H1 (cell line): ENCODE measurements at regions not wholly inside any gene's neighbourhood (a gene's known extent, or its start where the extent isn't known, plus 50 kb on each side); places are given as distances from the start of the nearest gene placed in this dataset.

Experiments
- CTCF ChIA-PET: fragments of 300-600 bp; sonication (Branson Sonifier 250); formaldehyde crosslinking; loops from one replicate; lab custom pipeline; 2021; ENCODE audit not compliant: partially characterized antibody; lab: Charles Lee
- POLR2A ChIA-PET: fragments of 300-600 bp; sonication (Branson Sonifier 250); formaldehyde crosslinking; loops from one replicate; lab custom pipeline; 2021; ENCODE audit warnings: inconsistent platforms; ENCODE audit not compliant: partially characterized antibody; lab: Charles Lee
- DNase-seq, 2 experiments: peaks; one replicate each; pipeline versions ENCODE4 v3.0.0 to v3.0.0-alpha.2; 2010 to 2022; ENCODE audit warnings: low spot score in 2 of 2, low read depth in 1 of 2, mixed read lengths in 1 of 2
- FAIRE-seq: peaks from 2 replicates; lab custom pipeline; 2011; peaks lifted over from hg19 to GRCh38; lab: Jason Lieb, UNC
- H2AFZ ChIP-seq: 2 replicates; pipeline ENCODE4 v1.8.1; 2012; ENCODE audit warnings: low read length, inconsistent platforms
- H2AK5ac ChIP-seq: 2 replicates; pipeline ENCODE4 v1.6.1; 2013; ENCODE audit warnings: low read depth, low read length
- H2BK120ac ChIP-seq: replicated peaks from 2 replicates; pipeline ENCODE3; 2013; ENCODE audit warnings: low read depth, low read length, inconsistent platforms
- H2BK12ac ChIP-seq: 2 replicates; pipeline ENCODE4 v1.6.1; 2013; ENCODE audit warnings: low read depth, low read length
- H2BK15ac ChIP-seq: 2 replicates; pipeline ENCODE4 v1.6.1; 2013; ENCODE audit warnings: low read length
- H2BK20ac ChIP-seq: 2 replicates; pipeline ENCODE4 v1.6.1; 2013; ENCODE audit warnings: low read length
- H2BK5ac ChIP-seq: 2 replicates; pipeline ENCODE4 v1.6.1; 2013; ENCODE audit warnings: low read depth, low read length
- H3K14ac ChIP-seq: 2 replicates; pipeline ENCODE4 v1.6.1; 2013; ENCODE audit warnings: inconsistent platforms; ENCODE audit not compliant: insufficient read length
- H3K18ac ChIP-seq: 2 replicates; pipeline ENCODE4 v1.6.1; 2013; ENCODE audit warnings: low read length; ENCODE audit errors: extremely low read depth
- H3K23ac ChIP-seq: 2 replicates; pipeline ENCODE4 v1.6.1; 2013; ENCODE audit warnings: inconsistent platforms; ENCODE audit not compliant: insufficient read length
- H3K23me2 ChIP-seq: 2 replicates; pipeline ENCODE4 v1.6.1; 2013; ENCODE audit warnings: low read depth, low read length
- H3K27ac ChIP-seq: 2 replicates; pipeline ENCODE4 v1.6.1; 2011; ENCODE audit warnings: low read depth, low read length, inconsistent platforms
- H3K27me3 ChIP-seq, 4 experiments: replicated peaks in 1 of 4; 1 replicate in 1 of 4; 2 replicates in 3 of 4; pipeline versions ENCODE4 v1.6.1 to v1.8.1; 2011 to 2013; ENCODE audit warnings: low read length in 3 of 4, mild to moderate bottlenecking in 3 of 4, inconsistent platforms in 2 of 4, mixed read lengths in 2 of 4, moderate library complexity in 1 of 4; ENCODE audit not compliant: control insufficient read depth in 3 of 4, insufficient read depth in 3 of 4; ENCODE audit errors: extremely low read depth in 1 of 4
- H3K36me3 ChIP-seq, 4 experiments: 2 replicates each; pipeline versions ENCODE4 v1.6.1 to v1.8.1; 2011 to 2013; ENCODE audit warnings: mild to moderate bottlenecking in 4 of 4, low read length in 3 of 4, moderate library complexity in 2 of 4, control low read depth in 1 of 4, inconsistent platforms in 1 of 4; ENCODE audit not compliant: insufficient read depth in 4 of 4, control insufficient read depth in 2 of 4
- H3K4ac ChIP-seq: replicated peaks from 2 replicates; pipeline ENCODE3; 2013; ENCODE audit warnings: low read length, low read depth, mixed read lengths, inconsistent platforms; ENCODE audit not compliant: insufficient read length
- H3K4me1 ChIP-seq, 4 experiments: replicated peaks in 1 of 4; 1 replicate in 1 of 4; 2 replicates in 3 of 4; pipeline versions ENCODE4 v1.6.1 to v1.8.1; 2011 to 2013; ENCODE audit warnings: low read length in 3 of 4, inconsistent platforms in 2 of 4, mixed read lengths in 1 of 4; ENCODE audit not compliant: insufficient read depth in 4 of 4, control insufficient read depth in 3 of 4
- H3K4me2 ChIP-seq, 2 experiments: 2 replicates each; pipeline versions ENCODE4 v1.6.1 to v1.8.1; 2011 to 2013; ENCODE audit warnings: low read depth in 2 of 2, low read length in 2 of 2, control low read depth in 1 of 2, inconsistent platforms in 1 of 2, mild to moderate bottlenecking in 1 of 2; ENCODE audit not compliant: insufficient read depth in 1 of 2
- H3K4me3 ChIP-seq, 4 experiments: fragments of 200-600, 300-600 bp in 1 of 4; sonication (generic), shearing (Covaris generic), sonication (Bioruptor Twin) in 1 of 4; 2 replicates each; pipeline versions ENCODE4 v1.5.1 to v1.8.1; 2011 to 2016; ENCODE audit warnings: low read length in 4 of 4, low read depth in 3 of 4, control low read depth in 2 of 4, inconsistent platforms in 2 of 4, mild to moderate bottlenecking in 2 of 4, mixed read lengths in 1 of 4, moderate library complexity in 1 of 4; ENCODE audit not compliant: insufficient read depth in 2 of 4; ENCODE audit errors: extremely low read depth in 1 of 4
- H3K56ac ChIP-seq: replicated peaks from 2 replicates; pipeline ENCODE3; 2013; ENCODE audit warnings: low read depth, mild to moderate bottlenecking, mixed read lengths, low read length, inconsistent platforms; ENCODE audit not compliant: insufficient read length
- H3K79me1 ChIP-seq: 2 replicates; pipeline ENCODE4 v1.6.1; 2013; ENCODE audit warnings: low read depth, low read length, control low read depth
- H3K79me2 ChIP-seq, 2 experiments: 2 replicates each; pipeline versions ENCODE4 v1.6.1 to v1.8.1; 2012 to 2013; ENCODE audit warnings: low read length in 2 of 2, mild to moderate bottlenecking in 2 of 2, inconsistent platforms in 1 of 2; ENCODE audit not compliant: insufficient read depth in 2 of 2, control insufficient read depth in 1 of 2
- H3K9ac ChIP-seq, 4 experiments: replicated peaks in 1 of 4; 1 replicate in 1 of 4; 2 replicates in 3 of 4; pipeline versions ENCODE4 v1.6.1 to v1.8.1; 2011 to 2013; ENCODE audit warnings: low read depth in 3 of 4, low read length in 3 of 4, control low read depth in 2 of 4, mild to moderate bottlenecking in 2 of 4, moderate library complexity in 2 of 4, inconsistent platforms in 1 of 4; ENCODE audit errors: extremely low read depth in 1 of 4
- H3K9me3 ChIP-seq, 2 experiments: 2 replicates each; pipeline versions ENCODE4 v1.6.1 to v1.8.1; 2012 to 2013; ENCODE audit warnings: mild to moderate bottlenecking in 2 of 2, moderate library complexity in 2 of 2, control low read depth in 1 of 2, inconsistent platforms in 1 of 2, low read depth in 1 of 2, low read length in 1 of 2, mixed read lengths in 1 of 2; ENCODE audit not compliant: insufficient read depth in 2 of 2
- H4K20me1 ChIP-seq, 2 experiments: replicated peaks in 1 of 2; 2 replicates each; pipeline versions ENCODE3 to v1.8.1; 2011 to 2013; ENCODE audit warnings: inconsistent platforms in 2 of 2, low read length in 2 of 2, mild to moderate bottlenecking in 1 of 2; ENCODE audit not compliant: insufficient read depth in 2 of 2, control insufficient read depth in 1 of 2
- H4K5ac ChIP-seq: 2 replicates; pipeline ENCODE4 v1.6.1; 2013; ENCODE audit warnings: low read length, low read depth, mixed read lengths, inconsistent platforms; ENCODE audit not compliant: insufficient read length
- H4K8ac ChIP-seq: 2 replicates; pipeline ENCODE4 v1.8.0; 2013; ENCODE audit warnings: mild to moderate bottlenecking, moderate library complexity, low read length, inconsistent platforms; ENCODE audit not compliant: insufficient read depth; ENCODE audit errors: extremely low read depth
- H4K91ac ChIP-seq: replicated peaks from 2 replicates; pipeline ENCODE3; 2013; ENCODE audit warnings: low read length, mixed read lengths, inconsistent platforms; ENCODE audit not compliant: insufficient read length
- BACH1 ChIP-seq: IDR thresholded peaks from 2 replicates; pipeline ENCODE4 v1.6.1; 2012; ENCODE audit warnings: low read length, improper control_type of control experiment
- BRCA1 ChIP-seq: IDR thresholded peaks from 2 replicates; pipeline ENCODE4 v1.6.1; 2012; ENCODE audit warnings: low read depth, low read length, improper control_type of control experiment
- CREB1 ChIP-seq: IDR thresholded peaks from 2 replicates; pipeline ENCODE4 v1.6.1; 2012; ENCODE audit warnings: inconsistent platforms
- EGR1 ChIP-seq: IDR thresholded peaks from 2 replicates; pipeline ENCODE4 v1.6.1; 2011; ENCODE audit warnings: low read depth, low read length, borderline replicate concordance
- EZH2 ChIP-seq: fragments of 200-600 bp; sonication (generic); IDR thresholded peaks from 2 replicates; pipeline ENCODE4 v1.7.1; 2012; ENCODE audit warnings: low read depth, mild to moderate bottlenecking, moderate library complexity, low read length, inconsistent platforms; ENCODE audit not compliant: severe bottlenecking
- GABPA ChIP-seq: IDR thresholded peaks from 2 replicates; pipeline ENCODE4 v1.6.1; 2011; ENCODE audit warnings: mild to moderate bottlenecking, low read length, moderate library complexity, borderline replicate concordance; ENCODE audit not compliant: insufficient read depth
- HDAC2 ChIP-seq, 2 experiments: fragments of 300-600 bp in 1 of 2; sonication (generic) in 1 of 2; IDR thresholded peaks; 2 replicates each; pipeline ENCODE4 v1.6.1; 2011 to 2012; ENCODE audit warnings: low read depth in 2 of 2, low read length in 2 of 2, mild to moderate bottlenecking in 2 of 2, moderate library complexity in 2 of 2, borderline replicate concordance in 1 of 2, inconsistent platforms in 1 of 2
- RBBP5 ChIP-seq: IDR thresholded peaks from 2 replicates; pipeline ENCODE4 v1.7.1; 2012; ENCODE audit warnings: low read depth, mild to moderate bottlenecking, inconsistent platforms, low read length, moderate library complexity, borderline replicate concordance
- RFX5 ChIP-seq: IDR thresholded peaks from 2 replicates; pipeline ENCODE4 v1.6.1; 2011; ENCODE audit warnings: low read depth, low read length, improper control_type of control experiment, borderline replicate concordance
- SAP30 ChIP-seq: fragments of 300-600 bp; sonication (generic); IDR thresholded peaks from 2 replicates; pipeline ENCODE4 v1.7.1; 2012; ENCODE audit warnings: low read length, moderate library complexity, mild to moderate bottlenecking, inconsistent platforms; ENCODE audit not compliant: insufficient read depth, insufficient replicate concordance
- TCF12 ChIP-seq: IDR thresholded peaks from 2 replicates; pipeline ENCODE4 v1.6.1; 2011; ENCODE audit warnings: low read depth, mild to moderate bottlenecking, low read length
- USF2 ChIP-seq: IDR thresholded peaks from 2 replicates; pipeline ENCODE4 v1.6.1; 2011; ENCODE audit warnings: low read length, improper control_type of control experiment
- WGBS, 2 experiments: shearing (Covaris generic) in 1 of 2; methylation state at CpG; one replicate each; pipeline versions ENCODE4 v1.1.6 to v1.1.7; 2013 to 2015; ENCODE audit warnings: low lambda C conversion rate in 2 of 2, mixed read lengths in 2 of 2, inconsistent platforms in 1 of 2, low coverage in 1 of 2, missing lambda C conversion rate in 1 of 2; ENCODE audit not compliant: insufficient replicate concordance in 2 of 2, insufficient coverage in 1 of 2, insufficient read length in 1 of 2; ENCODE audit errors: extremely low coverage in 1 of 2, missing lambda C conversion rate in 1 of 2; 5-methylcytosine and 5-hydroxymethylcytosine counted together

- Histone ChIP-seq H2BK5ac (no peak overlapping the region), H4K8ac (no peak overlapping the region), H3K23ac (no peak overlapping the region), H4K20me1 (no peaks in the 10 kb centered on the region), H4K5ac (no peak overlapping the region), H3K27me3 (no peaks in the 10 kb centered on the region), H3K9ac (no peak overlapping the region), H4K91ac (no peak overlapping the region), H2BK15ac (no peak overlapping the region), H3K14ac (no peak overlapping the region), H3K4ac (no peak overlapping the region), H3K23me2 (no peaks in the 10 kb centered on the region), H3K18ac (no peak overlapping the region), H2AFZ (no peak overlapping the region), H3K56ac (no peak overlapping the region), H3K79me1 (no peaks in the 10 kb centered on the region), H2BK12ac (no peak overlapping the region), H3K36me3 (no peaks in the 10 kb centered on the region), H3K4me1 (peaks cover 0 to 4% (median 0%) of the 10 kb centered on the region in 4 experiments; a peak in 1 of 7 replicates), H2BK120ac (no peak overlapping the region), H2BK20ac (no peak overlapping the region), H3K9me3 (no peaks in the 10 kb centered on the region), H2AK5ac (no peak overlapping the region), H3K27ac (no peak overlapping the region), H3K4me2 (no peak overlapping the region), H3K4me3 (no peak overlapping the region), H3K79me2 (no peaks in the 10 kb centered on the region)
- ChIA-PET POLR2A (interaction anchor here (0.7 kb wide), 1 partner anchor 146 kb away, joined by 3 read pairs; no protein-coding TSS in a partner anchor), CTCF (interaction anchor here (1.3 kb wide), 1 partner anchor 340 kb away, joined by 3 read pairs; no protein-coding TSS in a partner anchor)
- no peak for FAIRE-seq
- TF ChIP-seq RBBP5 (no peak), BRCA1 (no peak), TCF12 (no peak), USF2 (no peak), SAP30 (no peak), CREB1 (no peak), EGR1 (no peak), RFX5 (no peak), HDAC2 (IDR thresholded peaks at IDR 0.05; ENCODE audit: borderline replicate concordance in 1 of 2, low read depth in 2 of 2, low read length in 2 of 2) (no peak), EZH2 (no peak), BACH1 (no peak), GABPA (no peak)
- DNase-seq: no peak
- 92% methylated on average over 5 of the region's 5 CpGs; no CpG with 5 or more reads in 1 of the 2 experiments for WGBS, 2 experiments
These were observed 263.5 kb upstream of the ANKRD55 start for GRCh38 chr5:56496581-56497063.
